ENCODE measurements at regions not wholly inside any gene's neighbourhood (a gene's known extent, or its start where the extent isn't known, plus 50 kb on each side); places are given as distances from the start of the nearest gene placed in this dataset.

GRCh38 chr1:195472291-195472690 is 1135.9 kb downstream of the KCNT2 start:
- Histone ChIP-seq H3K27ac (no peak overlapping the region), H3K9me3 (no peaks in the 10 kb centered on the region), H3K4me3 (no peak overlapping the region), H3K4me2 (no peak overlapping the region), H3K4me1 (no peaks in the 10 kb centered on the region)
- no peak for TF ChIP-seq ZC3H11A (IDR thresholded peaks at IDR 0.05)
- no peak for TF ChIP-seq TFCP2L1 (CRISPR knock-in tag; IDR thresholded peaks at IDR 0.05)
- POLR2A ChIA-PET, result no interaction called here
- FAIRE-seq (no peak), ATAC-seq (no peak), DNase-seq (ENCODE audit: low read depth in 1 of 2, low spot score in 1 of 2) (no peak)
- CTCF ChIA-PET, result interaction anchor here (1.1 kb wide), 1 partner anchor 15 kb away, joined by 3 read pairs; no protein-coding TSS in a partner anchor
- WGBS (ENCODE audit: missing lambda C conversion rate), result 15% methylated on average over 4 of the region's 4 CpGs

GRCh38 chr1:195466639-195467038 is 1141.6 kb downstream of the KCNT2 start:
- ChIA-PET POLR2A (no interaction called here), CTCF (no interaction called here)
- Histone ChIP-seq H3K9me3 (no peaks in the 10 kb centered on the region), H3K4me1 (no peaks in the 10 kb centered on the region), H3K27ac (no peak overlapping the region), H3K4me3 (no peak overlapping the region), H3K4me2 (no peak overlapping the region)
- TF ChIP-seq RARB (CRISPR knock-in tag; IDR thresholded peaks at IDR 0.05), result no peak
- TF ChIP-seq KDM5A (IDR thresholded peaks at IDR 0.05), result no peak
- no peak for TF ChIP-seq FOXS1 (CRISPR knock-in tag; IDR thresholded peaks at IDR 0.05)
- TF ChIP-seq HOXA7 (CRISPR knock-in tag; IDR thresholded peaks at IDR 0.05), result no peak
- no peak for TF ChIP-seq KDM1A (IDR thresholded peaks at IDR 0.05; ENCODE audit: low read depth)
- no peak for TF ChIP-seq HEYL (CRISPR knock-in tag; IDR thresholded peaks at IDR 0.05)
- TF ChIP-seq PHF8 (IDR thresholded peaks at IDR 0.05; ENCODE audit: borderline replicate concordance, low read depth), result no peak
- no peak for TF ChIP-seq TP53 (CRISPR knock-in tag; IDR thresholded peaks at IDR 0.05)
- TF ChIP-seq FOSL2 (IDR thresholded peaks at IDR 0.05), result no peak
- TF ChIP-seq FOSL2 (CRISPR knock-in tag; IDR thresholded peaks at IDR 0.05), result no peak
- no peak for TF ChIP-seq RNF2 (IDR thresholded peaks at IDR 0.05; ENCODE audit: borderline replicate concordance, low read depth)
- TF ChIP-seq MAZ (IDR thresholded peaks at IDR 0.05; ENCODE audit: borderline replicate concordance, low read depth, low read length), result no peak
- TF ChIP-seq PBX3 (IDR thresholded peaks at IDR 0.05), result no peak
- no peak for TF ChIP-seq CTCF (IDR thresholded peaks at IDR 0.05)
- TF ChIP-seq SREBF2 (IDR thresholded peaks at IDR 0.05), result no peak
- TF ChIP-seq FOSB (CRISPR knock-in tag; IDR thresholded peaks at IDR 0.05), result no peak
- TF ChIP-seq RFX5 (IDR thresholded peaks at IDR 0.05), result no peak
- TF ChIP-seq MAX (IDR thresholded peaks at IDR 0.05), result no peak
- 30% methylated on average over 1 of the region's 1 CpG for WGBS (ENCODE audit: missing lambda C conversion rate)
- no peak for ATAC-seq
- no peak for DNase-seq (ENCODE audit: low read depth in 1 of 2, low spot score in 1 of 2)
- FAIRE-seq, result no peak

- ChIA-PET CTCF (no interaction called here), POLR2A (no interaction called here)
- DNase-seq (ENCODE audit: low read depth in 1 of 2, low spot score in 1 of 2) (no peak), FAIRE-seq (no peak), ATAC-seq (no peak)
- Histone ChIP-seq H3K4me1 (no peaks in the 10 kb centered on the region), H3K4me3 (no peak overlapping the region), H3K27ac (no peak overlapping the region), H3K4me2 (no peak overlapping the region), H3K9me3 (no peaks in the 10 kb centered on the region; the same call in 2 of the 3 replicates)
- no peak for TF ChIP-seq RFX5 (IDR thresholded peaks at IDR 0.05)
- no peak for TF ChIP-seq POLR2AphosphoS2 (conservative IDR thresholded peaks at IDR 0.05; ENCODE audit: low read length)
- TF ChIP-seq FOXS1 (CRISPR knock-in tag; IDR thresholded peaks at IDR 0.05), result no peak
- TF ChIP-seq NFE2L2 (conservative IDR thresholded peaks at IDR 0.05; ENCODE audit: low read length), result no peak
- TF ChIP-seq USF2 (IDR thresholded peaks at IDR 0.05), result no peak
- TF ChIP-seq MYC (IDR thresholded peaks at IDR 0.05; ENCODE audit: borderline replicate concordance, low read length), result no peak
- no peak for TF ChIP-seq FOSB (CRISPR knock-in tag; IDR thresholded peaks at IDR 0.05)
- no peak for TF ChIP-seq KDM5A (IDR thresholded peaks at IDR 0.05)
- no peak for TF ChIP-seq ELK1 (IDR thresholded peaks at IDR 0.05; ENCODE audit: low read depth, low read length)
- TF ChIP-seq TP53 (CRISPR knock-in tag; IDR thresholded peaks at IDR 0.05), result no peak
- no peak for TF ChIP-seq ATOH8 (CRISPR knock-in tag; IDR thresholded peaks at IDR 0.05; ENCODE audit: low read depth)
Observed at GRCh38 chr1:195462646-195463045, 1145.6 kb downstream of the KCNT2 start.

All from A549 (cell line).